Colonic mucosa (tissue), 4 donors: ENCODE measurements at regions not wholly inside any gene's neighbourhood (a gene's known extent, or its start where the extent isn't known, plus 50 kb on each side); places are given as distances from the start of the nearest gene placed in this dataset.

Experiments used
- DNase-seq: peaks from one replicate; pipeline ENCODE4 v3.0.0-alpha.2; 2020
- H3K27ac ChIP-seq: fragments of 200-600 bp; one replicate; pipeline ENCODE4 v1.8.0; 2021
- H3K27me3 ChIP-seq: fragments of 200-600 bp; one replicate; pipeline ENCODE4 v1.8.0; 2021
- H3K36me3 ChIP-seq: fragments of 200-600 bp; one replicate; pipeline ENCODE4 v1.8.0; 2021
- H3K4me1 ChIP-seq: fragments of 200-600 bp; one replicate; pipeline ENCODE4 v1.8.0; 2021; ENCODE audit warnings: mild to moderate bottlenecking
- H3K4me3 ChIP-seq: fragments of 200-600 bp; one replicate; pipeline ENCODE4 v1.8.0; 2021
- H3K9ac ChIP-seq, 2 donors: one replicate each; pipeline ENCODE4 v1.7.0; 2013; ENCODE audit warnings: control low read depth in 2 of 2, low read depth in 2 of 2, low read length in 2 of 2
- H3K9me3 ChIP-seq: fragments of 200-600 bp; one replicate; pipeline ENCODE4 v1.8.0; 2021
- intact Hi-C: fragments of 100-400 bp; cut with DNase I; formaldehyde crosslinking; loops from one replicate; pipeline ENCODE4 v1.14.1; 2022
- TF ChIP-seq, protein P1 (sequence below): fragments of 200-600 bp; IDR thresholded peaks from one replicate; pipeline ENCODE4 v1.8.0; 2022; ENCODE audit warnings: antibody characterized with exemption, mild to moderate bottlenecking
- donor health status: healthy.
- donor health status: DM: no; HTN: no; CAD: no.
- donor health status: DM: no; HTN: no; CAD: no.

- intact Hi-C loops, result no loop called here
- Histone ChIP-seq H3K9ac (no peak overlapping the region), H3K36me3 (no peaks in the 10 kb centered on the region), H3K9me3 (no peaks in the 10 kb centered on the region), H3K4me1 (no peaks in the 10 kb centered on the region), H3K4me3 (no peak overlapping the region), H3K27me3 (no peaks in the 10 kb centered on the region), H3K27ac (no peak overlapping the region)
- DNase-seq, result no peak
- TF ChIP-seq, protein P1, sequence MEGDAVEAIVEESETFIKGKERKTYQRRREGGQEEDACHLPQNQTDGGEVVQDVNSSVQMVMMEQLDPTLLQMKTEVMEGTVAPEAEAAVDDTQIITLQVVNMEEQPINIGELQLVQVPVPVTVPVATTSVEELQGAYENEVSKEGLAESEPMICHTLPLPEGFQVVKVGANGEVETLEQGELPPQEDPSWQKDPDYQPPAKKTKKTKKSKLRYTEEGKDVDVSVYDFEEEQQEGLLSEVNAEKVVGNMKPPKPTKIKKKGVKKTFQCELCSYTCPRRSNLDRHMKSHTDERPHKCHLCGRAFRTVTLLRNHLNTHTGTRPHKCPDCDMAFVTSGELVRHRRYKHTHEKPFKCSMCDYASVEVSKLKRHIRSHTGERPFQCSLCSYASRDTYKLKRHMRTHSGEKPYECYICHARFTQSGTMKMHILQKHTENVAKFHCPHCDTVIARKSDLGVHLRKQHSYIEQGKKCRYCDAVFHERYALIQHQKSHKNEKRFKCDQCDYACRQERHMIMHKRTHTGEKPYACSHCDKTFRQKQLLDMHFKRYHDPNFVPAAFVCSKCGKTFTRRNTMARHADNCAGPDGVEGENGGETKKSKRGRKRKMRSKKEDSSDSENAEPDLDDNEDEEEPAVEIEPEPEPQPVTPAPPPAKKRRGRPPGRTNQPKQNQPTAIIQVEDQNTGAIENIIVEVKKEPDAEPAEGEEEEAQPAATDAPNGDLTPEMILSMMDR, result no peak
These were observed 206.8 kb upstream of the SALL1 start for GRCh38 chr16:51357839-51358238.

DNA sequence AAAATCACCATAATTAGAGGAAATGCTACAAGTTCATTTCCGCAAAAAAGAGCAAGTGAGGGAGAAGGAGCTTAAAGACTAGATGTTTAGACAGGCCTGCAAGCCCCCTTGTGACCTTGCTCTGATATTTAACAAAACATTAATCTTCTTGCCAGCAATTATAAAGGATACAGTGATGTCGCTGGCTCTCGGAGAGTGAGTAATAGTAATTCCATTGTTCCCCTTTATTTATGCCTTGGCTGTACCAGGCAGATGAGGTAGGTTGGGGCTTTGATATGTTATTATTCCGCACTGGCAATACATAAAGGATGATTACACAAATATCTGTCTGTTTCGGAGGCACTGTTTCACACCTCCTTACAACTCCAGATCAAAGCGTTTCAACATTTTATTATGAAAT, 204.8 kb upstream of the SALL1 start:
- DNase-seq, result no peak

GRCh38 chr16:51355195-51355594, 204.1 kb upstream of the SALL1 start:
- DNase-seq, result no peak
- intact Hi-C loops, result no loop called here
- TF ChIP-seq, protein P1, result no peak
- Histone ChIP-seq H3K27ac (no peak overlapping the region), H3K4me1 (no peaks in the 10 kb centered on the region), H3K27me3 (no peaks in the 10 kb centered on the region), H3K9ac (no peak overlapping the region), H3K4me3 (no peak overlapping the region), H3K36me3 (no peaks in the 10 kb centered on the region), H3K9me3 (no peaks in the 10 kb centered on the region)

More for the DNA sequence above, 204.8 kb upstream of the SALL1 start:
- Histone ChIP-seq H3K27ac (no peak overlapping the region), H3K9me3 (no peaks in the 10 kb centered on the region), H3K9ac (no peak overlapping the region), H3K27me3 (no peaks in the 10 kb centered on the region), H3K36me3 (no peaks in the 10 kb centered on the region), H3K4me3 (no peak overlapping the region), H3K4me1 (no peaks in the 10 kb centered on the region)
- TF ChIP-seq, protein P1, result no peak
- intact Hi-C loops, result no loop called here

DNA sequence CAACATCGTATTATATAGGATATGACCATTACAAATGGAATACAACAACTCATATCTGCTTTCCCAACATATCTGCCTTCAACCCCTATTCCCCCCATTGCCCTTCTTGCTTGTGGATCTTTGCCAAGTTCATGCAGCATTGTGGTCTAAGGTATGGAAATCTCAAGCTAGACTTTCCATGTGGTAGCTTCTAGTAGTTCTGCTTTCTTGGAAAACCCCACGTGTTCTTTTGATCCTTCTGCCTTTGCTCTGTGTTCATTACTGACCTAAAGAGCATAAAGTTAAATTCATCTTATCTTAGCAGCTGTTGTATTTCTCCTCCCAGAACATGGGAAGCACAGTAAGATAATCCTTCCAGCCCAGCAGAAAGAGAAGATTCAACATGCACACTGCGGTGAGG, 202.0 kb upstream of the SALL1 start:
- DNase-seq, result no peak
- Histone ChIP-seq H3K36me3 (no peaks in the 10 kb centered on the region), H3K27ac (no peak overlapping the region), H3K4me1 (no peaks in the 10 kb centered on the region), H3K4me3 (no peak overlapping the region), H3K9me3 (no peaks in the 10 kb centered on the region), H3K27me3 (no peaks in the 10 kb centered on the region), H3K9ac (no peak overlapping the region)
- intact Hi-C loops, result no loop called here
- TF ChIP-seq, protein P1, result no peak

DNA sequence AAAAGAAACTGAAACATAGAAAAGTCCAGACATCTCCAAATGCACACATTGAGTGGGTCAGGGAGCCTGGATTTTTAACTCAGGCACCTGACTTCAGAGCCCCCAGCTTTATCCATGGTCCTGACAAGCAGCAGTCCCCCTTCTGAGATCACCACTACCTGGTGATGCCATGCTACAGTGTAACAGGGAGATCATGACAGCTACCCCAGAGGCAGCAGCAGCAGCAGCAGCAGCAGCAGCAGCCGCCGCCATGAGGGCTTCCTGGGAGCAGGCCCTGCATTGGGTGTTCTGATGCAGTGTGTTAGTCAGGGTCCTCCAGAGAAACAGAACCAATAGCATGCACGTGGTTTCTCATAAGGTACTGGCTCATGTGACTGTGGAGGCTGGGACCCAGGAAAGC, 198.6 kb upstream of the SALL1 start:
- intact Hi-C loops, result no loop called here
- H3K27me3 ChIP-seq, result no peaks in the 10 kb centered on the region
- H3K9me3 ChIP-seq, result no peaks in the 10 kb centered on the region
- no peak overlapping the region for H3K9ac ChIP-seq
- no peaks in the 10 kb centered on the region for H3K36me3 ChIP-seq
- TF ChIP-seq, protein P1, result no peak
- H3K27ac ChIP-seq, result no peak overlapping the region
- H3K4me1 ChIP-seq, result no peaks in the 10 kb centered on the region
- H3K4me3 ChIP-seq, result no peak overlapping the region
- no peak for DNase-seq

DNA sequence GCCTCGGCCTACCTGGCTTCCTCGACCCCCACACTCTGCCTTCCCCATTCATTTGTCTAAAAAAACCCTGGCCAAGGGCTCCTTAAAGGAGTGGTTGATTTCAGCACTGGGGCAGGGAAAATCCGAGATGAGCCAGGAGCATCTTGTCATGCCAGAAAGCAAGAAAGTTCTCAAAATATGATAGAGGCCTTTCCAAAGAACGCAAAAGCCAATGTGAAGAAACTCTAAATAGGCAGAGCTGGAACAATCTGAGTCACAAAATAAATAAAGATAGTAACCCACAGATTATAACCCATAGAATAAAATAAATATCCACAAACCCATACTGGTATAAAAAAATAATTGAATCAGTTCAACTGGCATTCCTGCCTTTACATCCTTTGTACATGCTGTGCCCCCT, 192.3 kb upstream of the SALL1 start:
- H3K27me3 ChIP-seq, result no peaks in the 10 kb centered on the region
- no peak overlapping the region for H3K9ac ChIP-seq
- H3K9me3 ChIP-seq, result no peaks in the 10 kb centered on the region
- H3K36me3 ChIP-seq, result no peaks in the 10 kb centered on the region
- no peak for DNase-seq
- TF ChIP-seq, protein P1, result no peak
- H3K27ac ChIP-seq, result no peak overlapping the region
- no peaks in the 10 kb centered on the region for H3K4me1 ChIP-seq
- intact Hi-C loops, result no loop called here
- no peak overlapping the region for H3K4me3 ChIP-seq
